ENCODE measurements at regions not wholly inside any gene's neighbourhood (a gene's known extent, or its start where the extent isn't known, plus 50 kb on each side); places are given as distances from the start of the nearest gene placed in this dataset.

DNA sequence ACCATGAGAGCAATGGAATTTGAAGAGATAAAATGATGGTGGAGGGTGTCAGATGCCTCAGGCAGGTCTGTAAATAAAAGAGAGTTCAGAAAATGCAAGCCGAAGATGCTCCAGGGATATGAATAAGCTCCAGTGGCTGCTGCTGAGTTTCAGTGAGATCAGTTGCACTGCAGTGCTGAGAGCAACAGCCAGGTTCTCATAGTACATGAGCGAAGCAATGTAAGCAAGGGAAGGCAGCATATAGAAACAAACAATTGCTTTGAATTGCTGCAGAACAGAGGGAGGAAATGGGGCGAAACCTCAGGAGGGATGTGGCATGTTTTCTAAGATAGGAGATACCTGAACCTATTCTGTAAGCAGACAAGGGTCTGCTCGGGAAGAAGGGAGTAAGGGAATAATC is 369.5 kb downstream of the AASDHPPT start:
- no peak for DNase-seq (ENCODE audit: low spot score)
- 48% methylated on average over 4 of the region's 4 CpGs for WGBS
- H3K9ac ChIP-seq (ENCODE audit: low read depth in 1 of 2, low read length in 2 of 2), result no peak overlapping the region
- no peak overlapping the region for H3K27ac ChIP-seq (ENCODE audit: low read depth in 1 of 2, low read length in 2 of 2)
- TF ChIP-seq, protein P1, sequence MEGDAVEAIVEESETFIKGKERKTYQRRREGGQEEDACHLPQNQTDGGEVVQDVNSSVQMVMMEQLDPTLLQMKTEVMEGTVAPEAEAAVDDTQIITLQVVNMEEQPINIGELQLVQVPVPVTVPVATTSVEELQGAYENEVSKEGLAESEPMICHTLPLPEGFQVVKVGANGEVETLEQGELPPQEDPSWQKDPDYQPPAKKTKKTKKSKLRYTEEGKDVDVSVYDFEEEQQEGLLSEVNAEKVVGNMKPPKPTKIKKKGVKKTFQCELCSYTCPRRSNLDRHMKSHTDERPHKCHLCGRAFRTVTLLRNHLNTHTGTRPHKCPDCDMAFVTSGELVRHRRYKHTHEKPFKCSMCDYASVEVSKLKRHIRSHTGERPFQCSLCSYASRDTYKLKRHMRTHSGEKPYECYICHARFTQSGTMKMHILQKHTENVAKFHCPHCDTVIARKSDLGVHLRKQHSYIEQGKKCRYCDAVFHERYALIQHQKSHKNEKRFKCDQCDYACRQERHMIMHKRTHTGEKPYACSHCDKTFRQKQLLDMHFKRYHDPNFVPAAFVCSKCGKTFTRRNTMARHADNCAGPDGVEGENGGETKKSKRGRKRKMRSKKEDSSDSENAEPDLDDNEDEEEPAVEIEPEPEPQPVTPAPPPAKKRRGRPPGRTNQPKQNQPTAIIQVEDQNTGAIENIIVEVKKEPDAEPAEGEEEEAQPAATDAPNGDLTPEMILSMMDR (IDR thresholded peaks at IDR 0.05; ENCODE audit: low read depth, low read length, missing input control), result no peak
- TF ChIP-seq, protein P2, sequence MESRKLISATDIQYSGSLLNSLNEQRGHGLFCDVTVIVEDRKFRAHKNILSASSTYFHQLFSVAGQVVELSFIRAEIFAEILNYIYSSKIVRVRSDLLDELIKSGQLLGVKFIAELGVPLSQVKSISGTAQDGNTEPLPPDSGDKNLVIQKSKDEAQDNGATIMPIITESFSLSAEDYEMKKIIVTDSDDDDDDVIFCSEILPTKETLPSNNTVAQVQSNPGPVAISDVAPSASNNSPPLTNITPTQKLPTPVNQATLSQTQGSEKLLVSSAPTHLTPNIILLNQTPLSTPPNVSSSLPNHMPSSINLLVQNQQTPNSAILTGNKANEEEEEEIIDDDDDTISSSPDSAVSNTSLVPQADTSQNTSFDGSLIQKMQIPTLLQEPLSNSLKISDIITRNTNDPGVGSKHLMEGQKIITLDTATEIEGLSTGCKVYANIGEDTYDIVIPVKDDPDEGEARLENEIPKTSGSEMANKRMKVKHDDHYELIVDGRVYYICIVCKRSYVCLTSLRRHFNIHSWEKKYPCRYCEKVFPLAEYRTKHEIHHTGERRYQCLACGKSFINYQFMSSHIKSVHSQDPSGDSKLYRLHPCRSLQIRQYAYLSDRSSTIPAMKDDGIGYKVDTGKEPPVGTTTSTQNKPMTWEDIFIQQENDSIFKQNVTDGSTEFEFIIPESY (IDR thresholded peaks at IDR 0.05), result no peak
- TF ChIP-seq RXRA (IDR thresholded peaks at IDR 0.05) (no peak), RAD21 (IDR thresholded peaks at IDR 0.05) (no peak)
- H3K36me3 ChIP-seq (ENCODE audit: control insufficient read depth in 4 of 4, insufficient read depth in 3 of 4, low read depth in 1 of 4, low read length in 3 of 4), result no peaks in the 10 kb centered on the region
- no peaks in the 10 kb centered on the region for H3K9me3 ChIP-seq (ENCODE audit: control insufficient read depth in 4 of 4, low read length in 3 of 4)
- H3K4me3 ChIP-seq (ENCODE audit: low read depth in 1 of 3, low read length in 3 of 3), result no peak overlapping the region
- no peaks in the 10 kb centered on the region for H3K4me1 ChIP-seq (ENCODE audit: control insufficient read depth in 4 of 4, insufficient read depth in 4 of 4, low read length in 3 of 4)
- H3K27me3 ChIP-seq (ENCODE audit: control insufficient read depth in 4 of 4, insufficient read depth in 4 of 4, low read length in 3 of 4), result no peaks in the 10 kb centered on the region

DNA sequence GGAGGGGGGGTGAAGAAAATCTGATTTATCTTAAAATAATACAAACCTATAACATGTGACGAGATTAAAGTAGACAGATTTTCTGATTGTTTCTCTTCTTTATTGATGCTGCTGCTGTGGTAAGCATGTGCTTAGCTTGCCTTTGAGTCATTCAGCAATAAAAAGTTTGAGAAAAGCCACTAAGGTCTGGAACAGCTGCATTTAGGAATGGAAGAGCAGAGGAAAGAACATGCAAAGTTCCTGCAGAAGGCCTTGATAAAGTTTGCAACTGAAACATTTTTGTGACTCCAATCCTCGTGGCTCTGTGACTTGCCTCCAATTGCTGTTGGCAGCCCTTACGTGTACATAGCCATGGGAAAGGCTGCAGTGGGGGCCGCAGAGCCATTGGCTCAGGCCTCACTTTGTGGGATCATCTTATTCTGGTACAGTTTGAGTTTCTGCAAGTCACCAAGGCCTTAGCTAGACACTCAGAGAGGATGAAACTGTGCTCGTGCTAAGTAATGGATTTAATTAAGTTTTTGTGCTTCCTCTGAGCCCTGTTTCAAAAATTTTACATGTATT is 370.2 kb downstream of the AASDHPPT start:
- H3K27ac ChIP-seq (ENCODE audit: low read depth in 1 of 2, low read length in 2 of 2), result no peak overlapping the region
- no peaks in the 10 kb centered on the region for H3K4me1 ChIP-seq (ENCODE audit: control insufficient read depth in 4 of 4, insufficient read depth in 4 of 4, low read length in 3 of 4)
- H3K9ac ChIP-seq (ENCODE audit: low read depth in 1 of 2, low read length in 2 of 2), result no peak overlapping the region
- WGBS, result 66% methylated on average over 5 of the region's 5 CpGs
- H3K27me3 ChIP-seq (ENCODE audit: control insufficient read depth in 4 of 4, insufficient read depth in 4 of 4, low read length in 3 of 4), result no peaks in the 10 kb centered on the region
- no peaks in the 10 kb centered on the region for H3K36me3 ChIP-seq (ENCODE audit: control insufficient read depth in 4 of 4, insufficient read depth in 3 of 4, low read depth in 1 of 4, low read length in 3 of 4)
- no peak for DNase-seq (ENCODE audit: low spot score)
- no peak overlapping the region for H3K4me3 ChIP-seq (ENCODE audit: low read depth in 1 of 3, low read length in 3 of 3)
- TF ChIP-seq GABPA (IDR thresholded peaks at IDR 0.05 in 1 of 2, conservative IDR thresholded peaks at IDR 0.05 in 1 of 2), result no peak
- TF ChIP-seq HNF4G (IDR thresholded peaks at IDR 0.05), result no peak
- TF ChIP-seq JUND (IDR thresholded peaks at IDR 0.05), result no peak
- H3K9me3 ChIP-seq (ENCODE audit: control insufficient read depth in 4 of 4, low read length in 3 of 4), result no peaks in the 10 kb centered on the region

DNA sequence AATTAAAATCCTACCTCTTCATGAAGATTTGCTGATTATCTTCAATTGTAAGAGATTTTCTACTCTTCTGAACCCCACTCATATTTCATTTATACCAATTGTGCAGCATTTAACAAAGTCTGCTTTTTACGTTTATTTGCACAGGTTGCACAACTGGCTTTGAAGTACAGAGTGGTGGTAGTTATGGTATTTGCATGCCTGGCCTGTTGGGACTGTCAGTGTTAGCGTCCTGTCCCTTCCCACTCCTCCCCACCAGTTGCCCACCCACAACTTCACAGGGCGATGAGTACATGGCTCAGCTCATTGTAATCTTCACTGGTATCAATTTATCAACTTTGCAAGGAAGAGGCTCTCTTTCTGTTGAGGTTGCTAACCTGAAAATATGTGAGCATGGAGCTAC is 372.3 kb downstream of the AASDHPPT start:
- H3K4me3 ChIP-seq (ENCODE audit: low read depth in 1 of 3, low read length in 3 of 3), result no peak overlapping the region
- no peak overlapping the region for H3K27ac ChIP-seq (ENCODE audit: low read depth in 1 of 2, low read length in 2 of 2)
- 52% methylated on average over 3 of the region's 3 CpGs for WGBS
- H3K9ac ChIP-seq (ENCODE audit: low read depth in 1 of 2, low read length in 2 of 2), result no peak overlapping the region
- H3K27me3 ChIP-seq (ENCODE audit: control insufficient read depth in 4 of 4, insufficient read depth in 4 of 4, low read length in 3 of 4), result no peaks in the 10 kb centered on the region
- H3K4me1 ChIP-seq (ENCODE audit: control insufficient read depth in 4 of 4, insufficient read depth in 4 of 4, low read length in 3 of 4), result no peaks in the 10 kb centered on the region
- DNase-seq (ENCODE audit: low spot score), result no peak
- H3K9me3 ChIP-seq (ENCODE audit: control insufficient read depth in 4 of 4, low read length in 3 of 4), result no peaks in the 10 kb centered on the region
- TF ChIP-seq, protein P3, sequence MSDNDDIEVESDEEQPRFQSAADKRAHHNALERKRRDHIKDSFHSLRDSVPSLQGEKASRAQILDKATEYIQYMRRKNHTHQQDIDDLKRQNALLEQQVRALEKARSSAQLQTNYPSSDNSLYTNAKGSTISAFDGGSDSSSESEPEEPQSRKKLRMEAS (IDR thresholded peaks at IDR 0.05), result no peak
- no peaks in the 10 kb centered on the region for H3K36me3 ChIP-seq (ENCODE audit: control insufficient read depth in 4 of 4, insufficient read depth in 3 of 4, low read depth in 1 of 4, low read length in 3 of 4)
